ENCODE measurements at regions not wholly inside any gene's neighbourhood (a gene's known extent, or its start where the extent isn't known, plus 50 kb on each side); places are given as distances from the start of the nearest gene placed in this dataset.

DNA sequence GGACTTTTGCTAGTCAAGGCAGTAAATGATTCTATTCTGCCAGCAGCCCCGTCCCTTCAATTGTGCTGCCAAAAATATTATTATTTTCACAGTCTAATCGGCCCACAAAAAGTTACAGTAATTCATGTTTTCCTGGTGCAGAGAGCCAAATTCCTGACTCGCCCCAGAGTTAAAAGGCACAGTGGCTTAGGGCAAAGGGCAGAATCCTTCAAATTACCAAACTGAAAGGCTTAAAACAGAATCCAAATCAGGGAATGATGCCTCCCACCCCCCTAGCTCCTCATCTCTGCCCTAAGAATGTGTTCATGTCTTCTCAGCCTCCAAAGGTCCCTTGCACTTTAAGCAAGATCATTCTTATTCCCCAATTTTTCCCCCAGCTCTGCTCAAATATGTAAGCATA lies 477.8 kb upstream of the PROK2 start:
- H3K36me3 ChIP-seq (ENCODE audit: low read length): no peaks in the 10 kb centered on the region
- TF ChIP-seq, protein P1, sequence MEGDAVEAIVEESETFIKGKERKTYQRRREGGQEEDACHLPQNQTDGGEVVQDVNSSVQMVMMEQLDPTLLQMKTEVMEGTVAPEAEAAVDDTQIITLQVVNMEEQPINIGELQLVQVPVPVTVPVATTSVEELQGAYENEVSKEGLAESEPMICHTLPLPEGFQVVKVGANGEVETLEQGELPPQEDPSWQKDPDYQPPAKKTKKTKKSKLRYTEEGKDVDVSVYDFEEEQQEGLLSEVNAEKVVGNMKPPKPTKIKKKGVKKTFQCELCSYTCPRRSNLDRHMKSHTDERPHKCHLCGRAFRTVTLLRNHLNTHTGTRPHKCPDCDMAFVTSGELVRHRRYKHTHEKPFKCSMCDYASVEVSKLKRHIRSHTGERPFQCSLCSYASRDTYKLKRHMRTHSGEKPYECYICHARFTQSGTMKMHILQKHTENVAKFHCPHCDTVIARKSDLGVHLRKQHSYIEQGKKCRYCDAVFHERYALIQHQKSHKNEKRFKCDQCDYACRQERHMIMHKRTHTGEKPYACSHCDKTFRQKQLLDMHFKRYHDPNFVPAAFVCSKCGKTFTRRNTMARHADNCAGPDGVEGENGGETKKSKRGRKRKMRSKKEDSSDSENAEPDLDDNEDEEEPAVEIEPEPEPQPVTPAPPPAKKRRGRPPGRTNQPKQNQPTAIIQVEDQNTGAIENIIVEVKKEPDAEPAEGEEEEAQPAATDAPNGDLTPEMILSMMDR (IDR thresholded peaks at IDR 0.05; ENCODE audit: insufficient read depth, low read length, poor library complexity, severe bottlenecking): no peak
- no peak for TF ChIP-seq EZH2phosphoT487 (conservative IDR thresholded peaks at IDR 0.05; ENCODE audit: low read length)
- no peak overlapping the region for H3K4me3 ChIP-seq (ENCODE audit: insufficient read depth, low read length, poor library complexity, severe bottlenecking)
- H3K79me2 ChIP-seq (ENCODE audit: insufficient read depth, low read length): no peaks in the 10 kb centered on the region
- H3K9ac ChIP-seq (ENCODE audit: low read length): no peak overlapping the region
- H3F3A ChIP-seq (ENCODE audit: insufficient read depth): no peaks in the 10 kb centered on the region
- no peaks in the 10 kb centered on the region for H3K27me3 ChIP-seq (ENCODE audit: low read length)
- H4K20me1 ChIP-seq (ENCODE audit: low read depth, low read length): no peaks in the 10 kb centered on the region
- H3K27ac ChIP-seq (ENCODE audit: low read depth, low read length): no peak overlapping the region
- H3K9me2 ChIP-seq (replicated peaks; ENCODE audit: insufficient read depth, low read length): no peaks in the 10 kb centered on the region
- H3K4me2 ChIP-seq (ENCODE audit: low read depth, low read length, poor library complexity, severe bottlenecking): no peak overlapping the region
- H3K9me3 ChIP-seq (ENCODE audit: insufficient read depth, low read length): no peaks in the 10 kb centered on the region
- H2AFZ ChIP-seq (ENCODE audit: low read depth, low read length, severe bottlenecking): no peak overlapping the region

DNA sequence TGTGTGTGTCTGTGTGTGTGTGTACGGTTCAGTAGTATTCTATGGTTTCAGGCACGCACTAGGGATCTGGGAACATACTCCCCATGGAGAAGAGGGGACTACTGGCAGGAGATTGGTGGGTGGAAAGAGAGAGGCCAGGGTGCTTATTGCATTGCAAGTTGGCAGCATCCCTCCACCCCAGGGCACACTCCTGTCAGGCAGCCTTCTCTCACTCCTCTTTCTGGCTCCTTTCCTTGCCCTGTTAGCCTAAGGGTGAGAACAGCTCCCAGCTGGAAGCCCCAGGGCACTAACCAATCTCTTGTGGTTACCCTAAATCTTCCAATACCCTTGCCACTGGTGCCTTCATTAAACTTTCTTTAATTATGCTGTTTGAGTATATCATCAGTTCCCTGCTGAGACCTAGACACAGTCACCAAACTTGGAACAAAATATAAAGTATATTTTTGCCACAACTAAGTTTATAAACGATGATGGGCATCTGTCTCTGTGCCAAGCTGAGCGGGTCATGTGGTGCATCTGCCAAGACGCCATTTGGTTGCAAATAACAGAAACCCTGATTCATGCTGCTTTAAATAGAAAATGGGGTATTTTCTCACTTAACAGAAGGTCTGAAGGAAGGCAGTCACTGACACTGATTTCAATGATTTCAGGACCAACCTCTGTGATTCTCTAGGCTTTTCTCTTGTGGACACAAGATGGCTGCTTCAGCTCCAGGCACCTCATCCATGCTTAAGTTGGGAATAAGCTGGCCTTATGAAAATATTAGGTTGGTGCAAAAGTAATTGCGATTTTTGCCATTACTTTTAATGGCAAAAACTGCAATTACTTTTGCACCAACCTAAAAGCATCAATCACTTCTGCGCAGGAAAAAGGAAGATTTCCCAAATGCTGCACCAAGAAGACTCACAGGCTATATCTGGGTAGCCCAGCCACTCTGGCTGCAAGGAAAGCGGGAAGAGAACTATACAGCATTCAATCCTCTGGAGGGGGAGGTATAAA lies 476.9 kb upstream of the PROK2 start:
- Histone ChIP-seq H3K27me3 (ENCODE audit: low read length) (no peaks in the 10 kb centered on the region), H3K4me3 (ENCODE audit: insufficient read depth, low read length, poor library complexity, severe bottlenecking) (no peak overlapping the region), H3K9me3 (ENCODE audit: insufficient read depth, low read length) (no peaks in the 10 kb centered on the region), H2AFZ (ENCODE audit: low read depth, low read length, severe bottlenecking) (no peak overlapping the region), H3K4me2 (ENCODE audit: low read depth, low read length, poor library complexity, severe bottlenecking) (no peak overlapping the region), H3K36me3 (ENCODE audit: low read length) (no peaks in the 10 kb centered on the region), H3K9ac (ENCODE audit: low read length) (no peak overlapping the region), H3K9me2 (replicated peaks; ENCODE audit: insufficient read depth, low read length) (no peaks in the 10 kb centered on the region), H3F3A (ENCODE audit: insufficient read depth) (no peaks in the 10 kb centered on the region), H3K79me2 (ENCODE audit: insufficient read depth, low read length) (no peaks in the 10 kb centered on the region), H4K20me1 (ENCODE audit: low read depth, low read length) (no peaks in the 10 kb centered on the region), H3K27ac (ENCODE audit: low read depth, low read length) (no peak overlapping the region)
- TF ChIP-seq, protein P1 (IDR thresholded peaks at IDR 0.05; ENCODE audit: insufficient read depth, low read length, poor library complexity, severe bottlenecking): no peak
- no peak for TF ChIP-seq EZH2phosphoT487 (conservative IDR thresholded peaks at IDR 0.05; ENCODE audit: low read length)

DNA sequence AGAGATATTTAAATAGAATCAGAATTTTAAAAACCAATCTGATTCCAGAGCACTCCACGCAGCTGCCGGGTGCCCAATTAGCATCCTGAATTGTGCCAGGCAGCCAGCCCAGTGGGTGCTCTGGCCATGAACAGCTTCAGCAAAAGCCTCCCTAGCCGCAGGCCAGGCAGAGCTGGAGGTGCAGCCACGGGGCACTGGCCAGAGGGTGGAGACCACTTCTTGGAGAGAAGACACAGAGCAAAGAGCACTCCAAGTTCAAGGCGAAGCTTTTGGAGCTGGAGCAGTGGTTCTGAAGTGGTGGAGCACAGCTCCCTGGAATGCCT lies 475.6 kb upstream of the PROK2 start:
- Histone ChIP-seq H3K36me3 (ENCODE audit: low read length) (no peaks in the 10 kb centered on the region), H3K79me2 (ENCODE audit: insufficient read depth, low read length) (no peaks in the 10 kb centered on the region), H3K4me3 (ENCODE audit: insufficient read depth, low read length, poor library complexity, severe bottlenecking) (no peak overlapping the region), H3F3A (ENCODE audit: insufficient read depth) (no peaks in the 10 kb centered on the region), H3K4me2 (ENCODE audit: low read depth, low read length, poor library complexity, severe bottlenecking) (no peak overlapping the region), H3K27ac (ENCODE audit: low read depth, low read length) (no peak overlapping the region), H3K27me3 (ENCODE audit: low read length) (no peaks in the 10 kb centered on the region), H2AFZ (ENCODE audit: low read depth, low read length, severe bottlenecking) (no peak overlapping the region), H3K9me2 (replicated peaks; ENCODE audit: insufficient read depth, low read length) (no peaks in the 10 kb centered on the region), H3K9ac (ENCODE audit: low read length) (no peak overlapping the region), H3K9me3 (ENCODE audit: insufficient read depth, low read length) (no peaks in the 10 kb centered on the region), H4K20me1 (ENCODE audit: low read depth, low read length) (no peaks in the 10 kb centered on the region)
- no peak for TF ChIP-seq EZH2phosphoT487 (conservative IDR thresholded peaks at IDR 0.05; ENCODE audit: low read length)
- TF ChIP-seq, protein P1 (IDR thresholded peaks at IDR 0.05; ENCODE audit: insufficient read depth, low read length, poor library complexity, severe bottlenecking): no peak

Measured in SU-DHL-6 (cell line).